SK-N-MC (cell line): ENCODE measurements at regions not wholly inside any gene's neighbourhood (a gene's known extent, or its start where the extent isn't known, plus 50 kb on each side); places are given as distances from the start of the nearest gene placed in this dataset.

Experiments
- EZH2 ChIP-seq: fragments of 200-600 bp; sonication (generic); IDR thresholded peaks from one replicate; pipeline ENCODE4 v1.6.1; 2017; ENCODE audit warnings: antibody characterized with exemption
- POLR2AphosphoS5 ChIP-seq: IDR thresholded peaks from 2 replicates; pipeline ENCODE4 v1.6.1; 2012; ENCODE audit warnings: mild to moderate bottlenecking, low read depth, low read length, borderline replicate concordance

DNA sequence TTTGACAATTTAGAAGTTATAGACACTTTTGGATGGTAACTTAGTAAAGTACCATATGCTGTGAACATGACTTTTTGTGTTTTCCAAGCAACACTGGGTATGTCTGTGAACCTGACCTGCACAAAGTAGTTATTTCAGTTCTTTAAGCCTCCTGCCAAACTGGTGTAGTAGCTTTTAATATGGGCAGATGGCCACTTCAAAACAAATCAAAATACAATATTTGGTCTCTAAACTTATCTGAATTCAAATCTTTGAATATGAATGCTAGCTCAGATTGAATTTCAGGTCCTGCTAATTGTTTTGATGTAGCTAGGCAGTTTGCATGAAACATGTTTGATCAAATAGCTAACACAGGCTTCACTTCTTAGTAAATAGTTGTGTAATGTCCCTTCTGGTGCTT, 1176.7 kb upstream of the CDH9 start:
- no peak for TF ChIP-seq EZH2
- no peak for TF ChIP-seq POLR2AphosphoS5
